OCI-LY1 (cell line): ENCODE measurements at regions not wholly inside any gene's neighbourhood (a gene's known extent, or its start where the extent isn't known, plus 50 kb on each side); places are given as distances from the start of the nearest gene placed in this dataset.
"Not testable (repeated sequence)": the region's sequence is repeated elsewhere in the genome, so short reads cannot be mapped to it uniquely, and the experiment has no call there.

Source experiments
- H2AFZ ChIP-seq: fragments of 200-600 bp; sonication (generic), shearing (Covaris generic); 2 replicates; pipeline ENCODE4 v1.6.0; 2014; ENCODE audit warnings: antibody characterized with exemption, mild to moderate bottlenecking, low read length
- H3F3A ChIP-seq: fragments of 200-600 bp; sonication (generic), shearing (Covaris generic); 2 replicates; pipeline ENCODE4 v1.6.0; 2014; ENCODE audit warnings: mild to moderate bottlenecking, antibody characterized with exemption, low read length, moderate library complexity; ENCODE audit not compliant: insufficient read depth
- H3K27ac ChIP-seq: fragments of 200-600 bp; sonication (generic); 2 replicates; pipeline ENCODE4 v1.5.1; 2014; ENCODE audit warnings: low read length, mixed run types, mild to moderate bottlenecking, low read depth; ENCODE audit not compliant: poor library complexity, severe bottlenecking
- H3K27me3 ChIP-seq: fragments of 200-600 bp; sonication (generic); 2 replicates; pipeline ENCODE4 v1.6.0; 2014; ENCODE audit warnings: antibody characterized with exemption, mild to moderate bottlenecking, low read length, moderate library complexity; ENCODE audit not compliant: insufficient read depth
- H3K36me3 ChIP-seq: fragments of 200-600 bp; sonication (generic); 2 replicates; pipeline ENCODE4 v1.6.1; 2014; ENCODE audit warnings: mild to moderate bottlenecking, antibody characterized with exemption, low read length, moderate library complexity, mixed read lengths; ENCODE audit not compliant: insufficient read depth
- H3K4me1 ChIP-seq: fragments of 200-600 bp; sonication (generic); 2 replicates; pipeline ENCODE4 v1.5.1; 2014; ENCODE audit warnings: mild to moderate bottlenecking, low read length, moderate library complexity; ENCODE audit not compliant: insufficient read depth, severe bottlenecking
- H3K4me2 ChIP-seq: fragments of 200-600 bp; sonication (generic), shearing (Covaris generic); 2 replicates; pipeline ENCODE4 v1.6.1; 2014; ENCODE audit warnings: low read length
- H3K4me3 ChIP-seq: fragments of 200-600 bp; sonication (generic); 2 replicates; pipeline ENCODE4 v1.5.1; 2014; ENCODE audit warnings: low read length, low read depth, mild to moderate bottlenecking, mixed read lengths; ENCODE audit not compliant: poor library complexity, severe bottlenecking
- H3K79me2 ChIP-seq: fragments of 200-600 bp; shearing (Covaris generic); 2 replicates; pipeline ENCODE4 v1.6.1; 2016; ENCODE audit warnings: mixed run types, low read length, mixed read lengths; ENCODE audit not compliant: insufficient read depth
- H3K9ac ChIP-seq: fragments of 200-600 bp; sonication (generic), shearing (Covaris generic); 2 replicates; pipeline ENCODE4 v1.6.1; 2014; ENCODE audit warnings: mild to moderate bottlenecking, low read length, mixed read lengths
- H3K9me2 ChIP-seq: fragments of 200-600 bp; sonication (generic), shearing (Covaris generic); 2 replicates; pipeline ENCODE4 v1.6.1; 2014; ENCODE audit warnings: low read depth, mild to moderate bottlenecking, low read length, mixed read lengths
- H3K9me3 ChIP-seq: fragments of 200-600 bp; shearing (Covaris generic); 2 replicates; pipeline ENCODE4 v1.6.1; 2014; ENCODE audit warnings: low read length, mixed read lengths
- H4K20me1 ChIP-seq: fragments of 200-600 bp; sonication (generic), shearing (Covaris generic); 2 replicates; pipeline ENCODE4 v1.6.0; 2016; ENCODE audit warnings: mild to moderate bottlenecking, low read length; ENCODE audit not compliant: insufficient read depth
- EZH2 ChIP-seq: fragments of 200-600 bp; sonication (generic), shearing (Covaris generic); IDR thresholded peaks from 2 replicates; pipeline ENCODE4 v1.8.0; 2017; ENCODE audit warnings: borderline replicate concordance, mixed run types, mild to moderate bottlenecking, antibody characterized with exemption, low read length, moderate library complexity, mixed read lengths
- TF ChIP-seq, protein P1 (sequence below): fragments of 200-600 bp; sonication (generic), shearing (Covaris generic); IDR thresholded peaks from 2 replicates; pipeline ENCODE4 v1.5.1; 2017; ENCODE audit warnings: mild to moderate bottlenecking, antibody characterized with exemption, low read length, moderate library complexity, mixed read lengths

DNA sequence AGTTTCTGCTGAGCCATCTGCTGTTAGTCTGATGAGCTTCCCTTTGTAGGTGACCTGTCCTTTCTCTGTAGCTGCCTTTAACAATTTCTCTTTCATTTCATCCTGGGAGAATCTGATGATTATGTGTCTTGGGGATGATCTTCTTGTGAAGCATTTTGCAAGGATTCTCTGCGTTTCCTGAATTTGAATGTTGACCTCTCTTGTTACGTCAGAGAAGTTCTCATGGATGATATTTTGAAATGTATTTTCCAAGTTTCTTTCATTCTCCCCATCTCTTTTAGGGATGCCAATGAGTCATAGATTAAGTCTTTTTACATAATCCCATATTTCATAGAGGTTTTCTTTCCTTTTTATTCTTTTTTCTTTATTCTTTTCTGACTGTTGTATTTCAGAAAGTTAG is 184.2 kb upstream of the BET1 start:
- no peak overlapping the region for H3K4me3 ChIP-seq
- H3K27ac ChIP-seq: no peak overlapping the region
- no peaks in the 10 kb centered on the region for H4K20me1 ChIP-seq
- no peaks in the 10 kb centered on the region for H3K27me3 ChIP-seq
- no peak overlapping the region for H3K4me2 ChIP-seq
- H3K79me2 ChIP-seq: no peaks in the 10 kb centered on the region
- no peak overlapping the region for H3K9ac ChIP-seq
- H3K9me2 ChIP-seq: no peaks in the 10 kb centered on the region
- no peaks in the 10 kb centered on the region for H3K4me1 ChIP-seq
- H3F3A ChIP-seq: no peaks in the 10 kb centered on the region
- H2AFZ ChIP-seq: no peak overlapping the region
- H3K36me3 ChIP-seq: no peaks in the 10 kb centered on the region
- no peaks in the 10 kb centered on the region for H3K9me3 ChIP-seq
- TF ChIP-seq, protein P1, sequence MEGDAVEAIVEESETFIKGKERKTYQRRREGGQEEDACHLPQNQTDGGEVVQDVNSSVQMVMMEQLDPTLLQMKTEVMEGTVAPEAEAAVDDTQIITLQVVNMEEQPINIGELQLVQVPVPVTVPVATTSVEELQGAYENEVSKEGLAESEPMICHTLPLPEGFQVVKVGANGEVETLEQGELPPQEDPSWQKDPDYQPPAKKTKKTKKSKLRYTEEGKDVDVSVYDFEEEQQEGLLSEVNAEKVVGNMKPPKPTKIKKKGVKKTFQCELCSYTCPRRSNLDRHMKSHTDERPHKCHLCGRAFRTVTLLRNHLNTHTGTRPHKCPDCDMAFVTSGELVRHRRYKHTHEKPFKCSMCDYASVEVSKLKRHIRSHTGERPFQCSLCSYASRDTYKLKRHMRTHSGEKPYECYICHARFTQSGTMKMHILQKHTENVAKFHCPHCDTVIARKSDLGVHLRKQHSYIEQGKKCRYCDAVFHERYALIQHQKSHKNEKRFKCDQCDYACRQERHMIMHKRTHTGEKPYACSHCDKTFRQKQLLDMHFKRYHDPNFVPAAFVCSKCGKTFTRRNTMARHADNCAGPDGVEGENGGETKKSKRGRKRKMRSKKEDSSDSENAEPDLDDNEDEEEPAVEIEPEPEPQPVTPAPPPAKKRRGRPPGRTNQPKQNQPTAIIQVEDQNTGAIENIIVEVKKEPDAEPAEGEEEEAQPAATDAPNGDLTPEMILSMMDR: no peak
- TF ChIP-seq EZH2: no peak

DNA sequence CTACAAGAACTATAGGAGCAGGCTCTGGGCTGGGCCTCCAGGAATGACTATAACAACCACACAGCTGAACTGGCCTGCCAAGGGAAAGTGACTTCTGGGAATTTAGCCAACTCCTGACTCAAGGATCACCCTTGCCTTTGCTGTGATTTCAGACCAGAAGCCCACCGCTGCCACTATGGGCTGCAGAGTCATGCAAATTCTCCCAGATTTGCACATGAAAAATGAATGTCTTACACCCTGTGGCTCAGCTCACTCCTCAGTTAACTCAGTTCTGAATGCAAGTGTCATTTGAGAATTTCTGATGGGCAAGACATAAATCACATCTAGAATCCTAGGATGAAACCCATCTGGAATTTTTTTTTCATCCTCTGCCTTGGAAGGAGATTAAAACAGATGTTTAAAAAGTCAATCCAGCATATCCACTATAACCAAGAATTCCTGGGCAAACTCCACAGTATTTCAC is 186.5 kb upstream of the BET1 start:
- no peaks in the 10 kb centered on the region for H3K27me3 ChIP-seq
- no peak overlapping the region for H3K27ac ChIP-seq
- H3K4me1 ChIP-seq: no peaks in the 10 kb centered on the region
- H3K9me3 ChIP-seq: no peaks in the 10 kb centered on the region
- no peaks in the 10 kb centered on the region for H3F3A ChIP-seq
- no peak overlapping the region for H2AFZ ChIP-seq
- H3K4me2 ChIP-seq: no peak overlapping the region
- no peaks in the 10 kb centered on the region for H4K20me1 ChIP-seq
- H3K4me3 ChIP-seq: no peak overlapping the region
- no peaks in the 10 kb centered on the region for H3K9me2 ChIP-seq
- TF ChIP-seq, protein P1: no peak
- no peak for TF ChIP-seq EZH2
- H3K36me3 ChIP-seq: no peaks in the 10 kb centered on the region
- H3K79me2 ChIP-seq: no peaks in the 10 kb centered on the region
- H3K9ac ChIP-seq: no peak overlapping the region

DNA sequence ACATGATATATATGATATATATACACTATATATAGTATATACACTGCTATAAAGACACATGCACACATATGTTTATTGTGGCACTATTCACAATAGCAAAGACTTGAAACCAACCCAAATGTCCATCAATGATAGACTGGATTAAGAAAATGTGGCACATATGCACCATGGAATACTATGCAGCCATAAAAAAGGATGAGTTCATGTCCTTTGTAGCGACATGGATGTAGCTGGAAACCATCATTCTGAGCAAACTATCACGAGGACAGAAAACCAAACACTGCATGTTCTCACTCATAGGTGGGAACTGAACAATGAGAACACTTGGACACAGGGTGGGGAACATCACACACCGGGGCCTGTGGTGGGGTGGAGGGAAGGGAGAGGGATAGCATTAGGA is 190.3 kb upstream of the BET1 start:
- not testable (repeated sequence) for H3K4me1 ChIP-seq

GRCh38 chr7:94195201-94195600 is 191.0 kb upstream of the BET1 start:
- no peak overlapping the region for H3K4me2 ChIP-seq
- H2AFZ ChIP-seq: no peak overlapping the region
- no peaks in the 10 kb centered on the region for H3K9me3 ChIP-seq
- no peaks in the 10 kb centered on the region for H3K27me3 ChIP-seq
- no peak overlapping the region for H3K4me3 ChIP-seq
- H3K9ac ChIP-seq: no peak overlapping the region
- TF ChIP-seq EZH2: no peak
- TF ChIP-seq, protein P1: no peak
- H3K79me2 ChIP-seq: no peaks in the 10 kb centered on the region
- H4K20me1 ChIP-seq: no peaks in the 10 kb centered on the region
- H3K9me2 ChIP-seq: no peaks in the 10 kb centered on the region
- H3K27ac ChIP-seq: no peak overlapping the region
- no peaks in the 10 kb centered on the region for H3K4me1 ChIP-seq
- no peaks in the 10 kb centered on the region for H3K36me3 ChIP-seq
- H3F3A ChIP-seq: no peaks in the 10 kb centered on the region

More for the DNA sequence above, 190.3 kb upstream of the BET1 start:
- H3K27ac ChIP-seq, H3K4me3 ChIP-seq, H3K9ac ChIP-seq, H3K9me3 ChIP-seq, H3F3A ChIP-seq, H3K27me3 ChIP-seq, H3K79me2 ChIP-seq, H2AFZ ChIP-seq, H3K36me3 ChIP-seq, H3K4me2 ChIP-seq, H4K20me1 ChIP-seq, H3K9me2 ChIP-seq: not testable (repeated sequence)
